Adipocyte (in vitro differentiated cells): ENCODE measurements at regions not wholly inside any gene's neighbourhood (a gene's known extent, or its start where the extent isn't known, plus 50 kb on each side); places are given as distances from the start of the nearest gene placed in this dataset.

ENCODE experiments used
- DNase-seq: peaks from one replicate; pipeline ENCODE4 v3.0.0-alpha.2; 2015; ENCODE audit warnings: low read depth
- H3K27me3 ChIP-seq: replicated peaks from 2 replicates; pipeline ENCODE4 v1.7.0; 2013; ENCODE audit warnings: mild to moderate bottlenecking, low read length, moderate library complexity; ENCODE audit not compliant: control insufficient read depth, insufficient read depth
- H3K36me3 ChIP-seq: 2 replicates; pipeline ENCODE4 v1.7.0; 2013; ENCODE audit warnings: low read length, mild to moderate bottlenecking, moderate library complexity; ENCODE audit not compliant: control insufficient read depth, insufficient read depth, severe bottlenecking
- H3K4me1 ChIP-seq: 2 replicates; pipeline ENCODE4 v1.7.0; 2013; ENCODE audit warnings: mild to moderate bottlenecking, low read length, moderate library complexity; ENCODE audit not compliant: control insufficient read depth, insufficient read depth
- H3K4me3 ChIP-seq: 2 replicates; pipeline ENCODE4 v1.7.0; 2013; ENCODE audit warnings: mild to moderate bottlenecking, low read length, moderate library complexity
- H3K9ac ChIP-seq: 2 replicates; pipeline ENCODE4 v1.7.0; 2013; ENCODE audit warnings: mild to moderate bottlenecking, low read length, moderate library complexity
- H3K9me3 ChIP-seq: 2 replicates; pipeline ENCODE4 v1.7.0; 2013; ENCODE audit warnings: mild to moderate bottlenecking, low read length, moderate library complexity; ENCODE audit not compliant: control insufficient read depth

DNA sequence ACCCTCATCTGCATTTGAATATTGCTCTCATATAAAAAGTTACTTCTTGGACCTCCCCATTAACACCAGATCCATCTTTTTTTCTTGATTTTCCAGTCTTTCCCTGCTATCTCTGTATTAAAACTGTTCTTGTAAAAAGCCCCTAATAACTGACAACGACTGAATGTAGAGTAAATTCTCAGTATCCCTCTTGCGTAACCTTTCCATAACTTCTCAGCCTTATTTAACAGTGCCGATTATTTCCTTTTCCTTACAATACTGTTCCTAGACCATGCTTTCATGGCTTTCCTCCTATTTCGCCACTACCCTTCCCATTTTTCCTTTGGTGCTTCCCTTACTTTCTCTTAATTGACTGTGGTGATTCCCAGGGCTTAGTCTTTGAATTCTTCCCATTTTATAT is 348.9 kb upstream of the DSEL start:
- H3K4me3 ChIP-seq: no peak overlapping the region
- no peak for DNase-seq
- H3K27me3 ChIP-seq: no peaks in the 10 kb centered on the region
- no peaks in the 10 kb centered on the region for H3K36me3 ChIP-seq
- H3K9me3 ChIP-seq: no peaks in the 10 kb centered on the region
- H3K9ac ChIP-seq: peak overlapping the region; percentile 8
- peaks cover 35% of the 10 kb centered on the region for H3K4me1 ChIP-seq

DNA sequence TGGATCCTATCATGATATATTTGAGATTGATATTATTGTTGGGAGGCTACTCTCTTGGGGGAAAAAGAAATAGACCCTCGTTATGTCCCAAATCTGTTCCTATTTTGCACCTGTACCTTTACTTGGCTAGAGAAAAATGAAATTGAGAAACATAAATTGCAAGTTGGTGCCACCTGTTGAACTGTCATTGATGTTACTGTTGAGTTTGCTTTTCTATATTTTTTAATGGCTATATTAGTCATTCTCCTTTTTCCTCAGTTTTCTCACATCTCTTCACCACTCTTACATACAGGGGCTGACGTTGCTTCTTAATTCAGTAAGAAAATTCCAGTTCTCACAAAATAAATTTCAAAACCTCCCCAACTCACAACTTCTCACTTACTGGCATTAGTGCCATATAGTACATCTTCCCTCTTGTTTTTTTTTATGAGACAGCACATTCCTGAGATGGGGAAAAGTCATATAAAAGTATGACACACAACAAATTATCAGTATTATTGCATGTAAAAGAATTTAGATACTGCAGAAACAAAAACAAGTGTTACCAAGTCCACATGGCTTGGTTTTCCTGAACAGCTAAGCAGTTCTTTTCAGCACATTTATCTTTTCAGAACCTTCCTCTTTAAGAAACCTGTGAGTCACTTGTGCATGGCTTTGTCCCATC is 348.3 kb upstream of the DSEL start:
- Histone ChIP-seq H3K27me3 (no peaks in the 10 kb centered on the region), H3K9me3 (no peaks in the 10 kb centered on the region), H3K36me3 (no peaks in the 10 kb centered on the region), H3K4me3 (no peak overlapping the region), H3K9ac (no peak overlapping the region), H3K4me1 (peaks cover 35% of the 10 kb centered on the region)
- DNase-seq: peak; percentile 49

DNA sequence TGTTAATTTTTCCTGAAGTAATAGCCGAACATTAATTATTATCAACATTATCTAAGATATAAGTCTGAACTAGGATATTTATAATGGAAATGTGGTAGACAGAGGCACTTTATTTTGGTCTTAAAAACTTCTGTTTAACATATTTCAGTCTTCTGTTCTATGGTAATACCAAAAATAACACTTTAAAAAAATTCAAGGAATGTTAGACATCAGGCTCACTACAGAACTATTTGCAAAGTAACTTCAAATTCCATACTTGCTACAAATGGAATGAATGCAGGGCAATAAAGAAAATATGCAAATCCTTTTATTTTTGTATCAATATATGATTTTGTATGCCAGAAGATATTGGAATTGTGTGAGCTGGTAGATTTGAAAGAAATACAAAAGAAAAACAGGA is 345.5 kb upstream of the DSEL start:
- H3K9me3 ChIP-seq: no peaks in the 10 kb centered on the region

DNA sequence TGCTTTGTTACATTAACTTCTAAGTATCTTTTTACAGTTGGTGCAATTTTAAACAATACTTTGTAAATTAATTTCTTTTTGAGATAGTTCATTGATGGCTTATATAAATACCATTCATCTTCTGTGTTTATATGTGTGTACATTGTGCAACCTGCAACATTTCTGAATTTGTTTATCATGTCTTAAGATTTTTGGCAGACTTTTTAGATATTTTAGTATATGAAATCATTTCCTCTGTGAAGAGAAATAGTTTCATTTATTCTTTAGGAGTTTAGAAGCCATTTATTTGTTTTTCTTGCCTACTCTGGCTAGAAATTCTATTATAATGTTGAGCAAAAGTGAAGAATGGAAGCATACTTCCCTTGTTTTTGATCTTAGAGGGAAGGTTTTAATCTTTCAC is 337.8 kb upstream of the DSEL start:
- no peak overlapping the region for H3K4me3 ChIP-seq
- peak; percentile 70 for DNase-seq
- no peaks in the 10 kb centered on the region for H3K9me3 ChIP-seq
- no peaks in the 10 kb centered on the region for H3K27me3 ChIP-seq
- no peaks in the 10 kb centered on the region for H3K36me3 ChIP-seq
- peaks cover 7% of the 10 kb centered on the region for H3K4me1 ChIP-seq
- no peak overlapping the region for H3K9ac ChIP-seq

More for the DNA sequence above, 345.5 kb upstream of the DSEL start:
- H3K9ac ChIP-seq: peak overlapping the region; percentile 47
- H3K27me3 ChIP-seq: no peaks in the 10 kb centered on the region
- peaks cover 35% of the 10 kb centered on the region for H3K4me1 ChIP-seq
- peak overlapping the region; percentile 3 for H3K4me3 ChIP-seq
- no peaks in the 10 kb centered on the region for H3K36me3 ChIP-seq
- DNase-seq: peak; percentile 46

DNA sequence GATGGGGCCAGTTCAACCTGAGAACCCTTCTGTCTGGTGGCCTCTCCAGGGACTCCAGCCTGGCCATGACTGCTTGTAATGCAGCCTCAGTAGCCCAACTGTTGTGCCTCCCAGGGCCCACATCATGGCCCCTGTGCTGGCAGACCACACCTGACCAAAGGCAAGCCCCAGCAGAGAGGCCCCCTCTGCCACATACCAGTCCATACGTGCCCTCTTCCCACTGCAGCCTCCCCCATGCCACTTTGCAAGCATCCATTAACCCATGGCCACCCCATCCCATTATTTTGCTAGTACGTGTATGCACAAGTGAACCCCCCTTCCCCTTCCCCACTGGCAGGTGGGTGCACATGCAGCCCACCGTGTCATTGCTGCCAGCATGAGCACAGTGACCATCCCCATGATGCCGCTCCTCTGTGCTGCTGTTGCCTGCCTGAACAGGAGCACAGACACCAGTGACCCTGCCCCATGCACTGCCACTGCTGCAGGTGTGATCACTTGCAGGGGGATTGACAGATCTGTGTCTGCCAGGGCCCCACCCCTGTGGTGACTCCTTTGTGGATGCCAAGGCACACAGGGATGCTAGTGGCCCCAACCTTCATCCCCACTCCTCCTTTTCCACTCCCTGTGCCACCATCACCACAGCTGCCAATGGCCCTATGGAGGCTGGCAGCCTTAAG is 330.0 kb upstream of the DSEL start:
- Histone ChIP-seq H3K4me3 (no peak overlapping the region), H3K36me3 (no peaks in the 10 kb centered on the region), H3K9me3 (peaks cover 9% of the 10 kb centered on the region), H3K27me3 (no peaks in the 10 kb centered on the region), H3K4me1 (no peaks in the 10 kb centered on the region), H3K9ac (no peak overlapping the region)
- DNase-seq: no peak

DNA sequence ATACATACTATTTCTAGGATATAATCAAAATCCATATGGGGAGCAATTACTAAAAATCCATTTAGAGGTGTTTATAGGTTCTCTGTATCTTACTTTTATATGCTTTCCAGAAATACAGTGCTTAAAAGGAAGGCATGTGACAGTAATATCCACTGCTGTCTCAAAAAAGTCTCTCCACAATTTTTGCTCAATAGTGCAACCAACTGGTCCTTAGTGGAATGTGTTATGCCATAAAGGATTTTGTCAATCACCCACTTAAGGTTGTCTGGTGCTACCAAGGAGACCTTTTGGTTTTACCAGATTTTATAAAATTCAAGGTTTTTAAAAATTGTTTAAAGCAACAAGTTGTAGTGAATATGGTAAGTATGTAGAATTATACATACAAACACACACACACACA is 328.5 kb upstream of the DSEL start:
- Histone ChIP-seq H3K4me1 (no peaks in the 10 kb centered on the region), H3K36me3 (no peaks in the 10 kb centered on the region), H3K9me3 (peaks cover 9% of the 10 kb centered on the region), H3K9ac (no peak overlapping the region), H3K27me3 (no peaks in the 10 kb centered on the region), H3K4me3 (no peak overlapping the region)
- DNase-seq: no peak

DNA sequence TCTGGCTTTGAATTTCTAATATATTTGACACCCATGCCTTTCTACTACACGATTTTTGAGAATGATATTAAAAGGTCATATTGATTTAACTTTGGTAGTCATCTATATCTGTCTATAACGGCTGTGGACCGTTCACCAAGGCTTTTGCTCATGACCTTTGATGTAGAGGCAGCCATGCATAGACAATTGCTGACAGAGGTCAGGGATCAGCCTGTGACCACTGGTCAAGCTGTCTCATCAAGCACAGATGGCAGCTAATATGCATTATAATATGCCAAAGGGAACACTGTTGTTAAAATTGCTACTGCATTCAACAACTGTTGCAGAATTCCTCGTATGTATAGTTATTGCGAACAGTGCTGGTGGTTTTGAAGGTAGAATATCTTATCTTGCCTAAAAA is 323.9 kb upstream of the DSEL start:
- Histone ChIP-seq H3K9ac (no peak overlapping the region), H3K36me3 (no peaks in the 10 kb centered on the region), H3K9me3 (no peaks in the 10 kb centered on the region), H3K4me3 (no peak overlapping the region), H3K4me1 (no peaks in the 10 kb centered on the region), H3K27me3 (no peaks in the 10 kb centered on the region)
- DNase-seq: no peak

DNA sequence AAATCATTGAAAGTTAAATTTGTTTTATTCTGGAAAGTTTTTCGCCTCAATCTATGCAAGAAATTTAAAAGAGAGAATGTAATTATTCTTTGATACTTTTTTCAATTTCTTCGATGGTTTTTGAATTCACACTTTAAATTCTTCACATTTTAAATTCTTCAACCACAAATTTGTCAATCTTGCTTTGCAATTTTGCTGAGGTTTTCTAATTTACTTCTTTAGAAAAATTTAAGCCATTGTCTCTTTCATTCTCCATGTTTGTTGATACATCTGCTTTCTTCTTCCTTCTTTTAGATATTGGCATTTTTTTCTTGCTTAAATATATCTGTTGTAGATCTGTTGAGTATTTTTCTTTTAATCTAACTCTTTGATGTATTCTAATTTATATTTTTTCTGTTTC is 301.9 kb upstream of the DSEL start:
- Histone ChIP-seq H3K9me3 (no peaks in the 10 kb centered on the region), H3K9ac (no peak overlapping the region), H3K36me3 (no peaks in the 10 kb centered on the region), H3K27me3 (no peaks in the 10 kb centered on the region), H3K4me3 (no peak overlapping the region), H3K4me1 (peaks cover 8% of the 10 kb centered on the region)
- DNase-seq: no peak

DNA sequence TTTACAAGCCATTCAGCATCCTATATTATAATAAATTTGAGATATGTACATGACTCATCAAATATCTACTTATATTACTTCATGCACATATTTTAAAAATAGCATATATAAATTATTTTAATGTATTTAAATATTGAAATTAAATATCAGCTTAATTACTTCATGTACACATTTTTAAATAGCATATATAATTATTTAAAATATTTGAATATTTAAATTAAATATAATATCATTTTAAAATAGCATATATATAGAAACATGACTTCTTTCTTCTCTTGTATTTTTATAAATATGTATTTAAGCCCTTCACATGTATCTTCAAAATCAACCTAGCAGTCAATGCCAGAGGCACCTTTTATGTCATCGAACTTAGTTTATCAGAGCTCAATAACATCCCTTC is 298.8 kb upstream of the DSEL start:
- DNase-seq: no peak
- no peak overlapping the region for H3K9ac ChIP-seq
- H3K27me3 ChIP-seq: no peaks in the 10 kb centered on the region
- H3K4me1 ChIP-seq: peaks cover 8% of the 10 kb centered on the region
- no peak overlapping the region for H3K4me3 ChIP-seq
- no peaks in the 10 kb centered on the region for H3K9me3 ChIP-seq
- no peaks in the 10 kb centered on the region for H3K36me3 ChIP-seq

DNA sequence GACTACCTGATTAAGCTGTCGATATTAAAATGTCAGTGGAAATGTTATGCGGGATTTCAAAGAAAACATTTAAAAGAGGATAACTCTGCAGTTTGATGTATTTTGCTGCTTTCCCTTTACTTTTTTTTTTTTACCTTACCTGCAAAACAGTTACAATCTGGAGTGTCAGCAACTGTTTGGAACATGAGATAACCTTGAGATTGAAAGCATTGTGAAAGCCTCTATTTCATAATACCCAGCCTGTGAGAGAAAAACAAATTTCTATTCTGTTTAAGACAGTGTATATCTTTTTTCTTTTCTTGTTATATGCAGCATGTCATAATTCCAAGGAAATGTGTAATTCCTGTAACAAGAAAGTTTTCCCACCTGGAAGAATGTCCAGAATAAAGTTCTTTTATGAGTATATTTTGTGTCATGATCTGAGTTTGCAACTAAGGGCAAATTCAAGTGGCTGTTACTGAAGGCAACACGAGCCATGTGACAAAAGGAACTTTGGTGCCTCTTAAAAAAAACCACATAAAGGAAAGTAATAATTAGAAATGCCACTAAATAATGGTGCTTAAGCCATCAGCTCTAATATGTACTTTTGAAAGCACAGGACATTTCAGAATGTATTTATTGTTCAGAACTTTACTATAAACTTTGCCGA is 297.0 kb upstream of the DSEL start:
- H3K4me3 ChIP-seq: no peak overlapping the region
- H3K9me3 ChIP-seq: no peaks in the 10 kb centered on the region
- DNase-seq: peak; percentile 38
- H3K36me3 ChIP-seq: no peaks in the 10 kb centered on the region
- H3K4me1 ChIP-seq: peaks cover 3% of the 10 kb centered on the region
- no peaks in the 10 kb centered on the region for H3K27me3 ChIP-seq
- H3K9ac ChIP-seq: no peak overlapping the region

DNA sequence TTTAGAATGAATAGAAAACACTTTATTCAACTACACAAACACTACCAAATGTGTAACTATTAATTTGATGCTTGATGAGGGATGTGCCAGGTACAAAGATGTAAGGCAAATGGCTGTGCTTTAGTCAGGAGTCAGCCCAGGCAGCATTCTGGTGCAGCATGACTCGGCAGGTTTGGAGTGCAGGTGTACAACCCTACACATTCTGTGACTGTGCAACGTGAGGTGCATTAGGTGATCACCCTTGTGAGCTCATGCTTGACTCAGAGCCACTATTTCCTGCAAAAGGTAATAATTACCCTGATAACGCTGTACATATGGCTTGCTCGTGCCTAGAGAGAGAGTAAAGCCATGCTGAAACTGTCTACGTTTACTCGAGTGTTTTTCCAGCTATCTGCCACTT is 288.7 kb upstream of the DSEL start:
- no peaks in the 10 kb centered on the region for H3K9me3 ChIP-seq
- no peak overlapping the region for H3K9ac ChIP-seq
- no peak for DNase-seq
- H3K4me1 ChIP-seq: no peaks in the 10 kb centered on the region
- no peaks in the 10 kb centered on the region for H3K27me3 ChIP-seq
- no peaks in the 10 kb centered on the region for H3K36me3 ChIP-seq
- H3K4me3 ChIP-seq: no peak overlapping the region
